Upper lobe of left lung (tissue), 6 donors: ENCODE measurements at regions not wholly inside any gene's neighbourhood (a gene's known extent, or its start where the extent isn't known, plus 50 kb on each side); places are given as distances from the start of the nearest gene placed in this dataset.

ENCODE experiments used
- ATAC-seq, 2 donors: fragments of 200-7000 bp; cut with Tn5 transposase; one replicate each; pipeline ENCODE4 v1.9.1; 2022; ENCODE audit warnings: mild to moderate bottlenecking in 2 of 2, moderate library complexity in 2 of 2; ENCODE audit not compliant: low FRiP score in 2 of 2
- DNase-seq, 2 donors: peaks; one replicate each; pipeline ENCODE4 v3.0.0-alpha.2; 2019 to 2020
- H3K27ac ChIP-seq, 4 donors: fragments of 200-600 bp; sonication (generic); one replicate each; pipeline ENCODE4 v1.5.1; 2016 to 2019
- H3K27me3 ChIP-seq, 4 donors: fragments of 200-600 bp; sonication (generic); one replicate each; pipeline ENCODE4 v1.5.1; 2017 to 2019
- H3K36me3 ChIP-seq, 4 donors: fragments of 200-600 bp; sonication (generic); one replicate each; pipeline ENCODE4 v1.5.1; 2016 to 2019
- H3K4me1 ChIP-seq, 4 donors: fragments of 200-600 bp; sonication (generic); one replicate each; pipeline ENCODE4 v1.5.1; 2018 to 2019
- H3K4me3 ChIP-seq, 4 donors: fragments of 200-600 bp; sonication (generic); one replicate each; pipeline ENCODE4 v1.5.1; 2017 to 2019; ENCODE audit warnings: mild to moderate bottlenecking in 2 of 4, moderate library complexity in 1 of 4
- H3K9me3 ChIP-seq, 4 donors: fragments of 200-600 bp; sonication (generic); one replicate each; pipeline ENCODE4 v1.5.1; 2018 to 2019
- EP300 ChIP-seq, 4 donors: sonication (generic); formaldehyde crosslinking; IDR thresholded peaks; one replicate each; pipeline ENCODE4 v1.5.1; 2017; ENCODE audit warnings: antibody characterized with exemption in 4 of 4, control low read depth in 2 of 4
- POLR2A ChIP-seq, 4 donors: fragments of 450-650 bp; IDR thresholded peaks; one replicate each; pipeline ENCODE4 v1.5.1; 2016 to 2017; ENCODE audit warnings: antibody characterized with exemption in 4 of 4, mild to moderate bottlenecking in 2 of 4
- POLR2AphosphoS5 ChIP-seq, 2 donors: sonication (generic); formaldehyde crosslinking; IDR thresholded peaks; one replicate each; pipeline ENCODE4 v1.5.1; 2017; ENCODE audit warnings: antibody characterized with exemption in 2 of 2
- WGBS, 2 donors: methylation state at CpG; one replicate each; pipeline ENCODE4 v1.1.5; 2017 to 2018; 5-methylcytosine and 5-hydroxymethylcytosine counted together
- TF ChIP-seq, protein P1 (sequence below), 6 experiments: fragments of 450-650 bp in 4 of 6; fragments of 200-600 bp in 2 of 6; sonication (generic) in 2 of 6; IDR thresholded peaks; one replicate each; pipeline ENCODE4 v1.5.1; 2016 to 2019; ENCODE audit warnings: antibody characterized with exemption in 6 of 6
- donor health status: DM: no; HTN: no; CAD: no; lungs with moderate emphysema.
- donor health status: DM: no; HTN: yes; CAD: no; lungs with severe emphysema.

DNA sequence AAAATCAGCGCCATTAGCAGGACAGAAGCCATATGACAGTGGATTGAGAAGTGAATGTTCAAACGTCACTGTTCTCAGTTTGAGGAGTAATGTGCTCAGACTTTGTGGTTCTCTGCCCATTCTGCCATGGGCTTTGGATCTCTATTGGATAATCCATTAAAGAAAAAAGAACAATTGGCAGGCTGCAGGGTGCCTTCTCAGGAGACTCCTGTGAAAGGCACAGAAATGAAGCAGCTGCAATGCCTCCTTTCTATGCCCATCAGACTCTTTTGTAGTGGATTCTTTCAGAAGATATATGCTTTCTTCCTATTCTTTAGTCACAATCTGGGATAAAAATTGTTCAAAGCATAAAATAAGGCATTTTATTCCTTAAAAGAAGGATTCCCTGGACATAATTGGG, 506.9 kb upstream of the KLHL29 start:
- ATAC-seq = no peak
- H3K4me1 ChIP-seq = no peaks in the 10 kb centered on the region
- no peak overlapping the region for H3K4me3 ChIP-seq
- TF ChIP-seq, protein P1, sequence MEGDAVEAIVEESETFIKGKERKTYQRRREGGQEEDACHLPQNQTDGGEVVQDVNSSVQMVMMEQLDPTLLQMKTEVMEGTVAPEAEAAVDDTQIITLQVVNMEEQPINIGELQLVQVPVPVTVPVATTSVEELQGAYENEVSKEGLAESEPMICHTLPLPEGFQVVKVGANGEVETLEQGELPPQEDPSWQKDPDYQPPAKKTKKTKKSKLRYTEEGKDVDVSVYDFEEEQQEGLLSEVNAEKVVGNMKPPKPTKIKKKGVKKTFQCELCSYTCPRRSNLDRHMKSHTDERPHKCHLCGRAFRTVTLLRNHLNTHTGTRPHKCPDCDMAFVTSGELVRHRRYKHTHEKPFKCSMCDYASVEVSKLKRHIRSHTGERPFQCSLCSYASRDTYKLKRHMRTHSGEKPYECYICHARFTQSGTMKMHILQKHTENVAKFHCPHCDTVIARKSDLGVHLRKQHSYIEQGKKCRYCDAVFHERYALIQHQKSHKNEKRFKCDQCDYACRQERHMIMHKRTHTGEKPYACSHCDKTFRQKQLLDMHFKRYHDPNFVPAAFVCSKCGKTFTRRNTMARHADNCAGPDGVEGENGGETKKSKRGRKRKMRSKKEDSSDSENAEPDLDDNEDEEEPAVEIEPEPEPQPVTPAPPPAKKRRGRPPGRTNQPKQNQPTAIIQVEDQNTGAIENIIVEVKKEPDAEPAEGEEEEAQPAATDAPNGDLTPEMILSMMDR (IDR thresholded peaks at IDR 0.05) = no peak
- TF ChIP-seq POLR2AphosphoS5 (IDR thresholded peaks at IDR 0.05) (no peak), POLR2A (IDR thresholded peaks at IDR 0.05) (no peak), EP300 (IDR thresholded peaks at IDR 0.05) (no peak)
- H3K9me3 ChIP-seq = no peaks in the 10 kb centered on the region
- H3K27ac ChIP-seq = no peak overlapping the region
- 85 to 90% methylated on average over 2 of the region's 2 CpGs for WGBS, 2 donors
- DNase-seq = no peak
- H3K36me3 ChIP-seq = no peaks in the 10 kb centered on the region
- H3K27me3 ChIP-seq = no peaks in the 10 kb centered on the region

DNA sequence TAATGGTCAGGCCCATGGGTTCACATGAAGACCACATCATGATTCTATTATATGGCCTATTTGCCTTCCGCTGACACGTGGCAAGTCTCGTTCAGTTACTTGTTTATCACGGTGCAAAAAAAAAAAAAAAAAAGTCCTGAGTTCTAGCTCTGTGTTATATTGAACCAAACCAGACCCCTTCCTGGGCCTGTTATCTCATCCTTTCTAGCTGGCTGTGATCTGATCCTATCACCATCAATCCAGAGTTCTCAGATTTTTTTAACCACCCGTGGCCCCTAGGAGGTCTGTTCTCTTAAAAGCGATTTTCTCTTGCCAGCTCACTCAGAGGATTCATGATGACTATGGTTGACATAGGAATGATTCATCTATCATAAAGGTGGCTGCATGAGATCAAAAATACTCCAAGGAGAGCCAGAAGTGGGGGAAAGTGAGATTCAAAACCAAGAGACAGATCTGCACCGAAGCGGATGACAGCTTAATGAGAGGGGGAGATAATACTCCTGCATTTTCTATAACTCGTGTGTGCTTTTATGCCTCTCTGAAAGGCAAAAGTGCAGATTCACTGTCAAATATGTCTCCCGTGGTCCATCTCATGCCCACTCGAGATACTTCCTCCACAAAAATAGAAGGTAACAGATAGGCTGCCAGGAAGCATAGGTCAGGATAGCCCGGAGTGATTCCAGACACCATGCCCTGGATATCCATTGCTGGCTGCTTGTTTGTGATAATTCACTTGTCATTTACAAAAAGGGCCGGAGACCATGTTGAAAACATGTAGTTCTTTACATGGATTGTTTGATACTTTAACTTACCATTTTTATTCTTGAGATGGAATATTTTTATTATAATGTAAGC, 505.7 kb upstream of the KLHL29 start:
- no peak overlapping the region for H3K27ac ChIP-seq
- no peaks in the 10 kb centered on the region for H3K4me1 ChIP-seq
- TF ChIP-seq POLR2A (IDR thresholded peaks at IDR 0.05) = no peak
- TF ChIP-seq, protein P1 (IDR thresholded peaks at IDR 0.05) = no peak
- no peak for TF ChIP-seq POLR2AphosphoS5 (IDR thresholded peaks at IDR 0.05)
- no peak for TF ChIP-seq EP300 (IDR thresholded peaks at IDR 0.05)
- no peaks in the 10 kb centered on the region for H3K27me3 ChIP-seq
- 76 to 79% methylated on average over 13 of the region's 13 CpGs for WGBS, 2 donors
- no peaks in the 10 kb centered on the region for H3K36me3 ChIP-seq
- no peaks in the 10 kb centered on the region for H3K9me3 ChIP-seq
- H3K4me3 ChIP-seq = no peak overlapping the region
- no peak for DNase-seq
- ATAC-seq = no peak

DNA sequence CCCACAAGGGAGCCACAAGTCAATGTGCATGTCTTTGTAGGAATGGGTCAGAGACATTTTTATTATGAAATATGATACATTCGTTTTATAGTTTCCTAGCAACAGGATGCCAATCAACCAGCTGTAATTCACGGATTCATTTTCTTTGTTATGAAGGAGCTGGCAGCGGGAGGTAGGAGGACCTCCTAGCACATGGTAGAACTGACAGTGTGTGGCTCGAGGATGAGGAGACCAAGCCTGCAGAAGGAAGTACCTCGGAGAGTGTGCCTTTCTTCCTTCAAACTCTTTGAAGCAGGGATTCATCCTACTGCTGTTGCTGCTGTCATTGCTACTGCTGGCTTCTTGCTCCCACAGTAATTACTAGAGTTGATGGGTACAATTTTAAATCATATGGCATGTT, 504.8 kb upstream of the KLHL29 start:
- Histone ChIP-seq H3K4me1 (no peaks in the 10 kb centered on the region), H3K36me3 (no peaks in the 10 kb centered on the region), H3K9me3 (no peaks in the 10 kb centered on the region), H3K4me3 (no peak overlapping the region), H3K27ac (no peak overlapping the region), H3K27me3 (no peaks in the 10 kb centered on the region)
- TF ChIP-seq POLR2AphosphoS5 (IDR thresholded peaks at IDR 0.05) (no peak), POLR2A (IDR thresholded peaks at IDR 0.05) (no peak), EP300 (IDR thresholded peaks at IDR 0.05) (no peak)
- TF ChIP-seq, protein P1 (IDR thresholded peaks at IDR 0.05) = no peak
- ATAC-seq = no peak
- 76 to 77% methylated on average over 5 of the region's 5 CpGs for WGBS, 2 donors
- DNase-seq = no peak

DNA sequence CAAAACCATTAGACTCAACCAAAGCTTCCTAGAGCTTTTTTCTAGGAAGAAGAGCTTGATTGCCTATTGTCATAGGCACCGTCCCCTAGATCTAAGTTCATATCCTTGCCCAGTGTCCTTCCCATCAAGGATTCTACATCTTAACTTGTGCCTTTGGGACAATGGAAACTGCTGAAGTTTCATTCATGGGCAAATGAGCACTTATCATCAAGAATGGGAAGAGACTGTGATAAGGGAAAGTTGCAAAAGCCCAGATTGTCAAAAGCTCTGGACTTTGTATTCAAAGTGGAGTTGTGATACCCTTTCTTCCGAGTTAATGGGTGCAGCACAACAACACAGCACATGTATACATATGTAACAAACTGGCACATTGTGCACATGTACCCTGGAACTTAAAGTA, 503.0 kb upstream of the KLHL29 start:
- no peaks in the 10 kb centered on the region for H3K36me3 ChIP-seq
- no peak for ATAC-seq
- no peak for DNase-seq
- no peak overlapping the region for H3K27ac ChIP-seq
- no peaks in the 10 kb centered on the region for H3K27me3 ChIP-seq
- TF ChIP-seq, protein P1 (IDR thresholded peaks at IDR 0.05) = no peak
- TF ChIP-seq POLR2A (IDR thresholded peaks at IDR 0.05) = no peak
- no peak for TF ChIP-seq EP300 (IDR thresholded peaks at IDR 0.05)
- TF ChIP-seq POLR2AphosphoS5 (IDR thresholded peaks at IDR 0.05) = no peak
- H3K4me3 ChIP-seq = no peak overlapping the region
- 78 to 84% methylated on average over 2 of the region's 2 CpGs for WGBS, 2 donors
- no peaks in the 10 kb centered on the region for H3K4me1 ChIP-seq
- no peaks in the 10 kb centered on the region for H3K9me3 ChIP-seq

DNA sequence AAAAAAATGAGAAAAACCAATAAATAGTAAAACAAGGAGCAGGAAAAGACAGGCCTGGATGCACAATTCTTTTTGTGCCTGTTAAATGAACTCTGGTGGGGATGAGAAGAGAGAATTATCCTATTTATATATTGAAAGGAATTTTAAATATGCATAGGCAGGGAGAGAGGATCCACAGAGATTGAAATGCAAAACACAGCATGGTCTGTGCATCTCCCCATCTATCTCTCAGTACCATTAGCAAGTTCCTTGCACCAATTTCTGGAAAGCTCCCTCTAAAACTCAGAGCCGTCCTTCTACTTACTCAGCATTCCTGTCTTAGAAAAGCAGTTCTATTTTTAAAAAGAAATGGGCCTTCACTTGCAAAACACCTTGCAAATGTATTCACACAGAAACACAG, 502.3 kb upstream of the KLHL29 start:
- no peak overlapping the region for H3K27ac ChIP-seq
- H3K4me1 ChIP-seq = no peaks in the 10 kb centered on the region
- H3K27me3 ChIP-seq = no peaks in the 10 kb centered on the region
- H3K9me3 ChIP-seq = no peaks in the 10 kb centered on the region
- no peaks in the 10 kb centered on the region for H3K36me3 ChIP-seq
- no peak overlapping the region for H3K4me3 ChIP-seq
- 62 to 63% methylated on average over 1 of the region's 1 CpG for WGBS, 2 donors
- DNase-seq (no peak), ATAC-seq (no peak)
- TF ChIP-seq POLR2AphosphoS5 (IDR thresholded peaks at IDR 0.05) (no peak), POLR2A (IDR thresholded peaks at IDR 0.05) (no peak), EP300 (IDR thresholded peaks at IDR 0.05) (no peak)
- TF ChIP-seq, protein P1 (IDR thresholded peaks at IDR 0.05) = no peak
